GM23248 (cell line): ENCODE measurements at regions not wholly inside any gene's neighbourhood (a gene's known extent, or its start where the extent isn't known, plus 50 kb on each side); places are given as distances from the start of the nearest gene placed in this dataset.

Source experiments
- EZH2 ChIP-seq: fragments of 200-600 bp; sonication (generic); IDR thresholded peaks from 2 replicates; pipeline ENCODE4 v1.6.1; 2018; ENCODE audit warnings: antibody characterized with exemption, mild to moderate bottlenecking; ENCODE audit not compliant: insufficient read depth, poor library complexity, severe bottlenecking
- EZH2phosphoT487 ChIP-seq: fragments of 200-600 bp; sonication (generic); IDR thresholded peaks from 2 replicates; pipeline ENCODE4 v1.6.1; 2018; ENCODE audit warnings: antibody characterized with exemption, moderate library complexity, mild to moderate bottlenecking, low read depth; ENCODE audit not compliant: insufficient read depth

DNA sequence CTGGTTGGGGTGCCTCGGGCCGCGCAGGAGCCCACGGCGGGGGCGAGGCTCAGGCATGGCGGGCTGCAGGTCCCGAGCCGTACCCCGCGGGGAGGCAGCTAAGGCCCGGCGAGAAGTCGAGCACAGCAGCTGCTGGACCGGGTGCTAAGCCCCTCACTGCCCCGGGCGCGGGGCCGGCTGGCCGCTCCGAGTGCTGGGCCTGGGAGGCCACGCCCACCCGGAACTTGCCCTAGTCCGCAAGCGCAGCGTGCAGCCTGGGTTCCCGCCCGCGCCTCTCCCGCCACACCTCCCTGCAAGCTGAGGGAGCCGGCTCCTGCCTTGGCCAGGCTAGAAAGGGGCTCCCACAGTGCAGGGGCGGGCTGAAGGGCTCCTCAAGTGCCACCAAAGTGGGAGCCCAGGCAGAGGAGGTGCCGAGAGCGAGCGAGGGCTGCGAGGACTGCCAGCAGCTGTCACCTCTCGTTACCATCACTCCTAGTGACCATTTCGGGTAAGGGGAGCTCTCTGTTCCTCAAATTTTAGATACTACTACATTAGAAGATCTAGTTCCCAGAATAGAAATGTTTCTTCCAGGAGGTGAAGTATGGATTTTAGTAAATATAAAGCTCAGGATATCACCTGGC lies 417.0 kb upstream of the AGTR1 start:
- TF ChIP-seq EZH2 (no peak), EZH2phosphoT487 (no peak)
